Uterus (tissue), 3 donors: ENCODE measurements at regions not wholly inside any gene's neighbourhood (a gene's known extent, or its start where the extent isn't known, plus 50 kb on each side); places are given as distances from the start of the nearest gene placed in this dataset.

Experiments
- DNase-seq, 2 donors: peaks; one replicate each; pipeline ENCODE4 v3.0.0-alpha.2; 2019 to 2020
- H3K27ac ChIP-seq, 2 donors: fragments of 200-600 bp; sonication (generic); 1 replicate in 1 of 2; 2 replicates in 1 of 2; pipeline ENCODE4 v1.5.1; 2016 to 2018
- H3K27me3 ChIP-seq, 2 donors: fragments of 200-600 bp; sonication (generic); one replicate each; pipeline ENCODE4 v1.5.1; 2018 to 2019; ENCODE audit warnings: control low read depth in 1 of 2
- H3K36me3 ChIP-seq, 2 donors: fragments of 200-600 bp; sonication (generic); one replicate each; pipeline ENCODE4 v1.5.1; 2019; ENCODE audit warnings: control low read depth in 1 of 2
- H3K4me1 ChIP-seq, 2 donors: fragments of 200-600 bp; sonication (generic); one replicate each; pipeline ENCODE4 v1.5.1; 2018 to 2019; ENCODE audit warnings: control low read depth in 1 of 2
- H3K4me3 ChIP-seq, 2 donors: fragments of 200-600 bp; sonication (generic); 1 replicate in 1 of 2; 2 replicates in 1 of 2; pipeline ENCODE4 v1.5.1; 2018 to 2019; ENCODE audit warnings: mild to moderate bottlenecking in 1 of 2
- H3K9me3 ChIP-seq, 2 donors: fragments of 200-600 bp; sonication (generic); one replicate each; pipeline ENCODE4 v1.5.1; 2019; ENCODE audit warnings: control low read depth in 1 of 2
- POLR2A ChIP-seq, 2 donors: fragments of 450-650 bp; IDR thresholded peaks; one replicate each; pipeline ENCODE4 v1.6.1; 2016; ENCODE audit warnings: antibody characterized with exemption in 2 of 2, mild to moderate bottlenecking in 1 of 2, moderate library complexity in 1 of 2
- intact Hi-C: fragments of 100-400 bp; cut with DNase I; formaldehyde crosslinking; loops from one replicate; pipeline ENCODE4 v1.15.1; 2023; ENCODE audit warnings: low total_unique reads
- TF ChIP-seq, protein P1 (sequence below), 4 experiments: fragments of 200-600 bp in 2 of 4; fragments of 450-650 bp in 2 of 4; sonication (generic) in 2 of 4; IDR thresholded peaks; one replicate each; pipeline ENCODE4 v1.5.1; 2016 to 2019; ENCODE audit warnings: antibody characterized with exemption in 4 of 4, mild to moderate bottlenecking in 2 of 4, moderate library complexity in 1 of 4
- donor health status: DM: yes; HTN: yes; CAD: no.

DNA sequence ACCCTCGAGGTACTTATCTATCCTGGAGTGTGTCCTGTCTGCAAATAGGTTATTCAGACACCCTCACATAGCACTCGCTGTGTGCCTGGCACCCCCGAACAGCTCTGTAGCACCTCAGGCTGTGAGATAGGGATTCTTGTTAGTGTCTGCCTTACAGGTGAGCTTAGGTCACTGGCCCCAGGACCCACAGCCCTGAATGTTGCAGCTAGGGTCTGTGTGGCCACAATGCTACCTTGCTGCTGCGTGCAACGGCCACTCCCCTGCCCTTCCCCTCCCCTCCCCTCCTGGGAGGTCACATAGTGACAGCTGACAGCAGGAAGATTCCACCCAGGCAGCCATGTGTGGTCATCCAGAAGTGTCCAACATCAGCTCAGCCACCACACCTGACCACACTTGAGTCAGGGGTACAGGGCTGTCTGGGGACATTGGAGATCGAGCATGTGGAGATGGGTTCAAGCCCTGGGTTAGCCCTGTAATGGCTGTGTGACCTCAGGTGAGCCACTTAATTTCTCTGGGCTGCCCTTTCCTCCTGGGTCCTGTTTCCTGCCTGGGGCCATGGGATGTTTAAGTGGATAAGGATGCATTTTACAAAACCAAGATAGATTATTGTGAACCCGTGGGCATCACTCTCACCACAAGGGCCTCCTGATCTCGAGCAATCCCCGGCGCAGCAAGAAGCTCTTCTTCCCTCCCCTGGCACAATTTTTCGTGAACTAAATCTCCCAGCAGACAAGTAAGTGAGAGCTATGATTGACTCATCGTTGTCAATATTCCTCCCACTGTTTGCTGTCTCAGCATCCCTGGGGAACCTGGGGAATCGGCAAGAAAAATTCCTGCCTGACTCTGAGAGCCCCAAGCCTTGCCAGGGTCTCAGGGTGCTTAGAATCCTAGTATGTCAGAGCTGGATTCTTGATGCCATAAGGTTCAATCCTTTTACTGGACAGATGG lies 208.7 kb downstream of the PTPRU start:
- intact Hi-C loops: no loop called here

DNA sequence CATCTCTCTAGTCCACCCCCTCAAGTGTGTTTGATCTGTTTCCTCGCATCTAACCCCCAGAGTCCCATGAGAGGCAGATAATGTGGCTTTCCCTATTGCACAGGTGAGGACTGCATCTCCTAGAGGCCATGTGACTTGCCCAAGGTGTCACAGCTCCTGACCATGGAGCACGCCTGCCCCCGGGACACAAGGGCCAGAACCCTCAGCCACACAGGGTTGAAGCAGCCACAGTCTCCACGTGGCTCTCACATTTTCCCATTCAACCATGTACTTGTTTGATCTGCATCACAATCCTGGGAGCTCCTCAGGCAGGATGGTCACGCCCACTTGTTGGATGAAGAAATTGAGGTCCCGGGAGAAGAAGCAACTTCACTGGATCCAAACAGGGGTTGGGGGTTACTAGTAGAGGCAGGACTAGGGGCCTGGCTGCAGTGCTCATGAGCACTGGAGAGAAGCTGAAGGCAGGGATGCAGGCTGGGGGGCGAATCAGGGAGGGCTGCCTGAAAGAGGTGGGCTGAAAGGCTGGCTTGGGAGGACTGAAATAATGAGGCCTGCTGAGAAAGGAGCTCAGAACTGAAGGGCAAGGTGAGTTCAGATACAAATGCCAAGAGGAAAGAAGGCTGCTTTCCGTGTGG lies 207.9 kb downstream of the PTPRU start:
- Histone ChIP-seq H3K36me3 (no peaks in the 10 kb centered on the region), H3K9me3 (no peaks in the 10 kb centered on the region), H3K4me3 (no peak overlapping the region), H3K4me1 (no peaks in the 10 kb centered on the region), H3K27me3 (no peaks in the 10 kb centered on the region), H3K27ac (no peak overlapping the region)
- DNase-seq: no peak
- TF ChIP-seq, protein P1, sequence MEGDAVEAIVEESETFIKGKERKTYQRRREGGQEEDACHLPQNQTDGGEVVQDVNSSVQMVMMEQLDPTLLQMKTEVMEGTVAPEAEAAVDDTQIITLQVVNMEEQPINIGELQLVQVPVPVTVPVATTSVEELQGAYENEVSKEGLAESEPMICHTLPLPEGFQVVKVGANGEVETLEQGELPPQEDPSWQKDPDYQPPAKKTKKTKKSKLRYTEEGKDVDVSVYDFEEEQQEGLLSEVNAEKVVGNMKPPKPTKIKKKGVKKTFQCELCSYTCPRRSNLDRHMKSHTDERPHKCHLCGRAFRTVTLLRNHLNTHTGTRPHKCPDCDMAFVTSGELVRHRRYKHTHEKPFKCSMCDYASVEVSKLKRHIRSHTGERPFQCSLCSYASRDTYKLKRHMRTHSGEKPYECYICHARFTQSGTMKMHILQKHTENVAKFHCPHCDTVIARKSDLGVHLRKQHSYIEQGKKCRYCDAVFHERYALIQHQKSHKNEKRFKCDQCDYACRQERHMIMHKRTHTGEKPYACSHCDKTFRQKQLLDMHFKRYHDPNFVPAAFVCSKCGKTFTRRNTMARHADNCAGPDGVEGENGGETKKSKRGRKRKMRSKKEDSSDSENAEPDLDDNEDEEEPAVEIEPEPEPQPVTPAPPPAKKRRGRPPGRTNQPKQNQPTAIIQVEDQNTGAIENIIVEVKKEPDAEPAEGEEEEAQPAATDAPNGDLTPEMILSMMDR (IDR thresholded peaks at IDR 0.05): no peak
- TF ChIP-seq POLR2A (IDR thresholded peaks at IDR 0.05): no peak
- intact Hi-C loops: no loop called here

More for the DNA sequence above, 208.7 kb downstream of the PTPRU start:
- no peak overlapping the region for H3K27ac ChIP-seq
- H3K4me1 ChIP-seq: no peaks in the 10 kb centered on the region
- TF ChIP-seq, protein P1 (IDR thresholded peaks at IDR 0.05): no peak
- no peak for TF ChIP-seq POLR2A (IDR thresholded peaks at IDR 0.05)
- H3K4me3 ChIP-seq: no peak overlapping the region
- no peaks in the 10 kb centered on the region for H3K27me3 ChIP-seq
- DNase-seq: no peak
- H3K9me3 ChIP-seq: no peaks in the 10 kb centered on the region
- H3K36me3 ChIP-seq: no peaks in the 10 kb centered on the region

DNA sequence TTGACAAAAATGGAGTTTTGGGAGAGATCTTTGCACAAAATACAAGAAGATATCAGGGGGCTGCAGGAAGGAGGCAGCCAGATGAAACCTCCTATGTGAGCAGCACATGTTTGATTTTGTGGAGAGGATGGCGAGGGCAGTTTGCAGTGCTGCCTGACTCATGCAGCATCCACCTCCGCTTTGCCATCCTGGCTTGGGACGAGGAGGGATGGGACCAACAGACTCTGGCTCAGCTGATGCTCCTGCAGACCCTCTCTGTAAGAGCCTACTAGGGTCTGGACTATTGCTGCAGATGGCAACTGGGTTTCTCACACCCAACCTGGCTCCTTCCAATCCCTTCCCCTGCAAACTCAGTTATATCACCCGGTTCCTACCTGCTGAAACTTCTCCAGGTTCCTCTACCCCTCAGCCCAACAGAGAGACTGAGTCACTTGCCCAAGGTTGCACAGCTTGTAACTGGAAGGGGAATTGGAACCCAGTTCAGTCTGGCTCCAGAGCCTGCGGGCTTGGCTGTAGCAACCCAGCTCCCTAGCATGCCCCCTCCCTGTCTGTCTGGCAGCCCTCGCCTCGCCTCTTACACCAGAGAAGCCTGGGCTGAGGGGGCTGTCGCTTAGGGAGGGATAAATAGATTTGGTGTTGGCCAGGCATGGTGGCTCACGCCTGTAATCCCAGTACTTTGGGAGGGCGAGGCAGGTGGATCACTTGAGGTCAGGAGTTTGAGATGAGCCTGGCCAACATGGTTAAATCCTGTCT lies 205.8 kb downstream of the PTPRU start:
- no peak for DNase-seq
- Histone ChIP-seq H3K27ac (no peak overlapping the region), H3K4me1 (no peaks in the 10 kb centered on the region), H3K9me3 (no peaks in the 10 kb centered on the region), H3K4me3 (no peak overlapping the region), H3K27me3 (no peaks in the 10 kb centered on the region), H3K36me3 (no peaks in the 10 kb centered on the region)
- TF ChIP-seq, protein P1 (IDR thresholded peaks at IDR 0.05): no peak
- TF ChIP-seq POLR2A (IDR thresholded peaks at IDR 0.05): no peak
- intact Hi-C loops: no loop called here

DNA sequence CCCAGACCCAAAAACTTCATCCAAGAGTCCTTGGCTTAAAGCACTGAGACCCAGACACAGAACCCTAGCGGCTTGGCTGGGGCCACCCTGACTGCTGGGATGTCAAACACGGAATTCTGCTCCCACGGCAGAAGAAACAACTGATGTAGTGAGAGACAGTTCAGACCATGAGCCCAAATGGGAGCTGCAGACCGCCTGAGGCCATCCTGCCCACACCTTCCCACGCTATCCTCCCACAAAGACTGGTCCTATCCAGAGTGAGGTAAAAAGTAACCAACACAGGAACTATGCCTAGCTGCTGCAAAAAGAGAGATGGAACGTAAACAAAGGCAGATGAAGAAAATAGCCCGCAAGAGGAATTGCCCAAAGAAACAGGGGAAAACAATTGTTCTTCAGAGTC lies 203.3 kb downstream of the PTPRU start:
- intact Hi-C loops: no loop called here
- no peak for DNase-seq
- Histone ChIP-seq H3K4me1 (no peaks in the 10 kb centered on the region), H3K4me3 (no peak overlapping the region), H3K27ac (no peak overlapping the region), H3K36me3 (no peaks in the 10 kb centered on the region), H3K27me3 (no peaks in the 10 kb centered on the region), H3K9me3 (no peaks in the 10 kb centered on the region)
- TF ChIP-seq POLR2A (IDR thresholded peaks at IDR 0.05): no peak
- TF ChIP-seq, protein P1 (IDR thresholded peaks at IDR 0.05): no peak
